Activated CD4-positive, alpha-beta T cell treated with anti-CD3 and anti-CD28 coated beads, Interleukin-2, Interleukin-4, amounts not matched to agents 100 ng/mL and 50 ng/mL, durations not matched to agents 16 hours and 8 hours (primary cell): ENCODE measurements at regions not wholly inside any gene's neighbourhood (a gene's known extent, or its start where the extent isn't known, plus 50 kb on each side); places are given as distances from the start of the nearest gene placed in this dataset.

Experiments used
- DNase-seq: peaks from one replicate; pipeline ENCODE4 v3.0.0-alpha.2; 2020; ENCODE audit warnings: low spot score

DNA sequence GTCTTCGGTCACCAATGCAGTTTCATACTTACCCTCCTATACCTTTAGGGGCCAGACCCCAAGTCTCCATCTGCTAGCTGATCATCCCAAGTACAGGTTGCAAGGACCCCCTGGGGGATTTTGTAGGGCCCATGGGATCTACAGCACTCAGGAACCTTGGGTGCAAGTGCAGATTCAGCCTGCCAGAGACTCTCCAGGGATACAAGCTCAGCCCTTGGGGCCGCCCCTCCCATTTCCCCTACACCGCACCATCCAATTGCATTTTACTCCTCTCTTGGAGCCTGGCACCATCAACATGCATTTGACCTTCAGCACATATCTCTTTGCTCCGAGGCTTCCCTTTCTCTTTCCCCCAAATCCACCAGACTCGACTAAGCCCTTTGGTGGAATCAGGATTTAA is 154.7 kb upstream of the ZNF536 start:
- no peak for DNase-seq

DNA sequence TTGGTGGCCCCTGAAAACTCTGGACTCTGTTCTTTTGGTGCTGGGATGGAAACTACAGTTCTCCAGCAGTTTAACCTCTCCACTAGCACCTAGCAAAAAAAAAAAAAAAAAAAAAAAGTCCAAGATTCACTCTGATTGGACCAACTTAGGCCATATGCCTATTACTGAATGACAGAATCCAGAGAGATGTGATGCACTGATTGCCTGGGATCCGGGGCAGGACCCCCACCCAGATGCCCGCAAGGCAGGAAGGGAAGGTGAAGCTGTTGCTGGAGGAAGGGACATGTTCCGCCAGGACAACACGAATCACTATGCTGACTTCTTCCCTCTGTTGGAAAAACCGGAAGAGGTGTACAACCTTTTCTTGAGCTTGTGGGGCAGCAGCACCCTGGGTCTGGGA is 152.5 kb upstream of the ZNF536 start:
- DNase-seq: no peak

DNA sequence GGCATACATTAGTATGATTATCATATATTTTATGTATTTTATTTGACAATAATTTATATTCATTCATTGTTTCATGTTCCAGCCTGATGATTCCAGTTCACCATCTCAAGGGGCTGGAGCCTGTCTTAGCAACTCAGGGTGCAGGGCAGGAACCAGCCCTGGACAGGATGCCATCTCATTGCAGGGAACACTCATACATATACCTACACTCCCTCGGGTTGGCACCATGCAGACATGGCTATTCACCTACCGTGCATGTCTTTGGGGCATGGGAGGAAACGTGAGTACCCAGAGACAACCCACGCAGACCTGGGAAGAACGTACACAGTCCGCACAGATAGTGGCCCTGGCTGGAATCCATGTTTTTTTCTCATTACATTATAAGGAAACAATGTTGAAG is 151.0 kb upstream of the ZNF536 start:
- no peak for DNase-seq

DNA sequence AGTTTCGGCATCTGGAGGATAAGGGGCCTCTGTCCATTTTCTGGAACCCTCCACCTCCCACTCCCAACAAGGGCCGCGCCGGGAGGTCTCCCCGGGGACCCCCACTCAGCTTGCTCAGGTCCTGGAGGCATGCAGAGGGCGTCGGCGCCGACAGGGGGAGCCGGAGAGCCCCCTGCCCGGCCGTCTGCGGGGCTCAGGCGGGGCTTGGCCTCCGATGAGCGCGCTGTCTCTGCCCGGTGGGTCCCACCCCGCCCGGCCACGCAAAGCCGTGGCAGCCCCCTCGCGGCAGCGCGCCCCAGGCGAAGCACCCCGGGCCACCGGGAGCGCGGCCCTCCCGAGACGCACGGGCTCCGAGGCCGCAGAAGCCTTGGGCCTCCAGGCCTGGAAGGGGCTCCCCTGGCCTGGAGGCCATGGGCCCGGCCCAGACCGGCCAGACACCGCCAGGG is 149.7 kb upstream of the ZNF536 start:
- peak; percentile 20 for DNase-seq

DNA sequence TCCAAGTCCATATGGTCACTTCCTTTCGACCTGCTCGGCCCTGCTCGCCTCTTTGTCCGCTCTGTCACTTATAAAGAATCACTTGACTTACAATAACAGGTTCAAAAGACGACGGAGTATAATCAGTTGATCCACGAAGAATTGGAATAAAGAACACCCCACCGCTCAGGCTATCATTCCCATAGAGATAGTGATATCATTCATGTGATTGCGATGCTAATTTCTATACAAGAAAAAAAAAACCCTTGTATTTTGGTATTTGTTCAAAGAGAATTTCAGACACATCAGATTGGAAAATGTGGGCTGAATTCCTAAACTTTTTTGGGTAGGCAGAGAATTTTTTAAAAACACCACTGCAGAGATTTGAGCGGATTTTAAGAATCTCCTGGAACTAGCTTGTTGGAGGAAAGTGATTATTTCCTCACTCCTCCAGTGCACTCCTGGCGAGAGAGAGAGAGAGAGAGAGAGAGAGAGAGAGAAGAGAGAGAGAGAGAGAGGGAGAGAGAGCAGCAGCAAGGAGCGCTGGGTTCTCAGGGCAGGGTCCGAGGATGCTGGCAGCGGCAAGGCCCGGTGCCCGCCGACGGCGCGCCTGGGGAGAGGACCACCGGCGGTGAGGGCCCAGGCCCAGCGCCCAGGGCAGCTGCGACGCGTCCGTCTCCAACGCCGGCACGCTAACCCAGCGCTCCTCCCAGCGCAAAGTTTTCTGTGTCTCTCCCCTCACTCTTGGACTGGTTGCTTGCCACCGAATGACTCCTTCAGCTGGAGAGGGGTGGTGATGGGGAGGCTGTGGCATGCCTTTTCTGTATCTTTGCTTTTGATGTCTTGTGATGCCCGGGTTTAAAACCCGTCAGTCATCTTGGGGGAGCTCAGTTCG is 149.0 kb upstream of the ZNF536 start:
- DNase-seq: no peak

DNA sequence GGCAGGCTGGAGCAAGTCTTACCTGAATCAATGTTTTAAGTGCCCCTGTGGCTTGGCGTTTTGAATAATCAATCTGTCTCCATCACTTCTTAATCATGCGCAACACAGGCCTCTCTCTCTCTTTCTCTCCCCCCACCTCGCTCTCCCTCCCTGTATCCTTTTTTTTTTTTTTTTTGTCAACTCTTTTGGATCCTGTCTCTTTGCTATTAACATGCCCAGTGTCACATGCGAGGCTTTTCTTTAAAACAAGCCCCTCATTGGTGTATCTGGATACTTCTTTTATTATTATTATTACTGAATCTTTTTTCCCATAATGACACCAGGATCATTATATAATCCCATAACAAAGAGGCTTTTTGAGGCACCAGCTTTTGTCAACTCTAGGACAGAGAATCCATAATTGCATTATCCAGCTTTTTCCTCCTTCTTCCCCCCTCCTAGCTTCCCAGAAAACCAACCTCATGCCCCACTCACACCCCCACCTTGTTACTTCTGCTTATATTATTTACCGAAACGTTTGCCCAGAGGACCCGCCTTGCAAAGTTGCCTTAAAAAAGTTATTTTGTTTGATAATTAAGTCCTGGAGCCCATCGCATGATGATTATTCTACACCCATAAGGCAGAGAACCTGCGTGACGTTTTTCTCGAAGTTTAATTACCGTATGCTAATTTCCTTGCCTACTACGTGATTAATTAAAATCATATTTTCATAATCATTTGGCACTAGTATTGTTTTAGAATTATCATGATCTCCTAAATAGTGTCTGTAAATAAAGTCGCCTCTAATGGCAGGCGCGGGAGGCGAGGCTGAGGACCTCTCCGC is 148.1 kb upstream of the ZNF536 start:
- DNase-seq: no peak

DNA sequence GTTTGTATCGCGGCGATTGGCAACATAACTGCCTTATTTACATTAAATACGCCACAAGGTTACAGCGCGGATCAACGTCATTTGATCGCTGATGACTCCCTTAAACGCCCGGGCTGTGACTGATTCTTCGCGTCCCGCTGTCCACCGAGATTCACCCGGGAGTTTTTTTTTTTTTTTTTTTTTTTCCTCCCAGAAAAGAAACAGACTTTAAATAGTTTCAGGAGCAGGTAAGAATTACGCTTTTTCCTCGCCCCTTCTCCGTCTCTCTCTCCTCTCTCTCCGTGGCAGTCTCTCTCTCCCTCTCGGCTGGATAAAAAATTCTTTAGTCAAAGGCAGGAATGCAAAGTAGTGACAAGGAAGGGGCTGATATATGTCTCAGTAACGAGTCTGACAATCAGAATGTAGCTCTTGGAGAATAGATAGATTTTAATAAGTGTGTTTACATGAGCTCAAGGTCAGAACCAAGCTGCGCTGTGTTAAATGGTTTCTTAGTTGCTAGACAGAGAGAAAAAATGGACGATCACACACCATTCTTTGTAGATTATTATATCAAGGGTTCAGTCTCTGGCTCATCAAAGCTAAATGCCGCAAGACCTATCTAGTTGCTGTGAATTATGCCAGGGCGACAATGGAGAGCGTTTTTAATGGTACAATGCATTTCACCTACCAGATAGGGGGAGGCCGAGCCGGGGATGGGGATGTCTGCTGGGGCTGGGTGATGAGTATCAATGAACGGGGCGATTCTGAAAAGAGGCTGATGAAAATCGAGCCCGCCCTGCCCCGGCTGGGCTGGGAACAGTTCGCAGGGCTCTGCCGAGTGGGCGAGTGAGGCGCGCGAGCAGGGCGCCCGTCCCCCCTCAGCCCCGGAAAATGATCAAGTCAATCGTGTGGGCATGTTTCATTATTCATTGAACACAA is 147.2 kb upstream of the ZNF536 start:
- DNase-seq: no peak

DNA sequence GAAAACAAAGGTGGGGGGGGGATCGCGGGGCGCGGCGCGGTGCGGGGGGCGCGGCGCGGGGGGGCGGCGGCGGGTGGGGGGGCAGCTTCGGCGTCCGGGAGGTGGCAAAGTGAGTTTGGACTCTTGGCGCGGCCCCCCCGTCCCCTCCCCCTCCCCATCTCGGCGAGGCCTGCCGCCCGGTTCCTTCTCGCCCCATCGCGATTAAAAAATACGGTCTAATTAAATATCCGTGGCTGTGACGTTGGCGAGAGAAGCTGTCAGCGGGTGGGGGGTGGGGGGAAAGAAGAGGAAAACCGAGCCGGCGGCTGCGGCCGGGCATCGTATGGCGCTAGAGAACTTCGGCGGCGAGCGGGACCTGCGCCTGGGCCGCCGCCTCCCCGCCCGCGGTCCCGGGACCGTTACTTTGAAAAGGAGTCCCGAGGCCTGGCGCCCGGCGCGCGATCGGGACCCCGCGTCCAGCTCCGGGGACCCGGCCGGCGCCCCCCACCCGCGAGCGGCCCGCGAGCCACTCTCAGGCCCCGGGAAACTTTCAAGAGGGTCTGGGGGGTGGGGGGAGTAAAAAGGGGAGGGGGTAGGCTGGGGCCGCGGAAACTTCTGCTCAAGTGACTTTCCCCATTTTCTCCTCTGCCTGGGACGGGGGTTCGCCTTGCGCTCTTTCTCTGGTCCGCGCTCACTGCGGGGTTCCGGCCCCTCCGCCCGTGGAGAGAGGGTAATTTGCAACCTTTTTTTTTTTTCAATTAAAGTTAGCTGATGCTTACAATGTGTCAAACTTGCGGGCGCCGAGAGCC is 146.3 kb upstream of the ZNF536 start:
- no peak for DNase-seq

DNA sequence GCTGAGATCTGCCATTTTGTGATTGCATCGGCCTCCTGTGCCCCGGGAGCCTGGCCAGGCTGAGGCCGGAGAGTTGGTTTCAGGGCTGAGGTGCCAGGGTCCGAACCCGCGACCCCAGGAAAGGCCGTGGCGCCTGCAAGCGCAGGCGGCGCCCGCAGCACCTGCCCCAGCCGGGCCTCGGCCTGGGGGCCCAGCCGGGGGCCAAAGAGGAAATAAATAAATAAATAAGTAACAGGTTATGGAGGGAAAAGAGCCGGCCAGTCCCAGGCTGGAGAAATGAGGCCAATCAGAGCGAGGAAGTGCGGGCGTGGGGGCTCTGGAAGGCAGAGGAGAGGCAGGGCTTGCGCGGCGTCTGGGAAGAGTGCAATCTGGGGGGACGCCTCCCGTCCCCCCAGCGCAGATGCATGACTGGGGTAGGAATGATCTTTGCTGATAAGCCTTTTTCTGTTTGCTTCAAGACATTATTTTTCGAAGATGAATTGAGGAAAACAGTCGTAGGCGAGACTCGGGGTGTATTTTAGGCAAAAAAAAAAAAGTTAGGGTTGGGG is 145.6 kb upstream of the ZNF536 start:
- DNase-seq: no peak

DNA sequence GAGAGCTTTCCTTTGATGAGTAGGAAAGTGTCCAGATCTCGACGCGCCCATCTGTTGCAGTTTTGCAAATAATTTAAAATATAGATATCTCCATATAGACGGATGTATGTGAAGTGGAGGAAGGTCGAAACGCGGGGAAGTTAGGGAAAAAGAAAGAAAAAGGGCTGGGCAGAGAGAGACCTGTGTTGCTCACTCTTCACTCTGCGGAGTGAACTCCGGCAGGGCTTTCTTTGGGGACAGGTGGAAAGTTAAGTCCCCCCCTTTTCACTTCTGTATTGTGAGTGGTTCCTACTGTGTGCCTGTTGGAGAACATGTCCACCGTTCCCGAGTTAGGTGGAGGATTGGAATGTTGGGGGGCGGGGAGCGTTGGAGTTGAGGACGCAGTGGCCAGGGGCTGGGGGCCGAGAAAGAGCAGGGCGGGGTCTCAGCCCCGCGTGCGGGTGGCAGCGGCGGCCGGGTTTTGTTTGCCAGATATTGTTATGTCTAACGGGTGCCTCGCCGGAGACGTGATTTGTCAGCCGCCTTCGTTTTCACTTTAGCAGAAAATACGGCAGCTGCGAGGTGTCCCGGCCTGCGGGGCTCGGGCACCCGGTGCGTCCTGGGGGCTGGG is 145.1 kb upstream of the ZNF536 start:
- no peak for DNase-seq

DNA sequence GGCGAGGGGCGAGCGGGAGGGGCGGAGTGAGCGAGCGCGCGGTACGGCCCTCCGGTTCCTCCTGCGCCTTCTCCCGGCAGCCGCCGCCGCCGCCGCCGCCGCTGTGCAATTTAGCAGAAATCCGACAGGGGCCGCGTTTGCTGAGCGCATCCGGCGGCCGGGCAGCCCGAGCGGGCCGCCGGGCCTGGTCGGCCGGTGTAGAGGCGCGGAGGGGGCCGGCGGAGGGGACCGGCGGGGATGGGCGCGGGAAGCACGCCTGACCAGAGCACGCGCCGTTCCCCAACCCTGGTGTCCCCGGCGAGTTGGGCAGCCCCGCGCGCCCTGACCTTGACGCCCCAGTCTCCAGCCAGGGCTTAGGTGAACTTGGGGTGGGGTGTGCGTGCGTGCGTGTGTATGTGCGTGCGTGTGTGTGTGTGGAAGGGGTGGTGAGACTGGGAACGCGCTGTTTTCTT is 144.5 kb upstream of the ZNF536 start:
- DNase-seq: peak; percentile 55

DNA sequence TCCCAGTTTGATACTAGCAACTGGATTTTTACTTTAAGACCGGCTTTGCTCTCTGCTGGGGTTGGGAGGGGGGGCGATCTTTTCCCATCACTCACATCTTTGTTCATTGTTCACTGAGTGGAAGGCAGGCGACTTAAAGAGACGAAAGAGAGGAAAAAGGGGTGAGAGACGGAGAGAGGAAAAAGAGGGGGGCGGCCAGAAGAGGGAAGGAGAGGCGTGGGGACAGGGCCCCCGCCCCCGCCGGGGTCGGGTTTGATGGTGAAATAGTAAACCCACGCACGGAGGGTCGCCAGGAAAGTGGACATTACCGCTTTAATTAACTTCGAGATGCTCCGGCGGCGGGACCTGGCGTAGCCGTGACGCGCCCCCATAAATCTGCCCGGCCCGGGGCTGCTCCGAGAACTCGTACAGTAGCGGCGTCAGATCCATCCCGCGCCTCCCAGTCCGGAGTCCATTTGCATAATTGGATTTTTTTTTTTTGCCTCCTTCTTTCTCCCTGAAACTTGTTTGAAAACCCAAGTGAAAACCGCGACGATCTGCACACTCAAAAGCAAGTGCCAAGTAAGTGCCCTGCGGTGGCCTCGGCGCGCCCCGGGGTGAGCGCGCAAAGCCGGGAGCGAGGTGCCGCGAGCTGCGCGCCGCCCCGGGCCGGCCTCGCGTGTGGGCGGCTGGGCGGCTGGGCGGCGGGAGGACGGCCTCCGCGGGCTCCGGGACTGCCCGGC is 143.9 kb upstream of the ZNF536 start:
- no peak for DNase-seq

DNA sequence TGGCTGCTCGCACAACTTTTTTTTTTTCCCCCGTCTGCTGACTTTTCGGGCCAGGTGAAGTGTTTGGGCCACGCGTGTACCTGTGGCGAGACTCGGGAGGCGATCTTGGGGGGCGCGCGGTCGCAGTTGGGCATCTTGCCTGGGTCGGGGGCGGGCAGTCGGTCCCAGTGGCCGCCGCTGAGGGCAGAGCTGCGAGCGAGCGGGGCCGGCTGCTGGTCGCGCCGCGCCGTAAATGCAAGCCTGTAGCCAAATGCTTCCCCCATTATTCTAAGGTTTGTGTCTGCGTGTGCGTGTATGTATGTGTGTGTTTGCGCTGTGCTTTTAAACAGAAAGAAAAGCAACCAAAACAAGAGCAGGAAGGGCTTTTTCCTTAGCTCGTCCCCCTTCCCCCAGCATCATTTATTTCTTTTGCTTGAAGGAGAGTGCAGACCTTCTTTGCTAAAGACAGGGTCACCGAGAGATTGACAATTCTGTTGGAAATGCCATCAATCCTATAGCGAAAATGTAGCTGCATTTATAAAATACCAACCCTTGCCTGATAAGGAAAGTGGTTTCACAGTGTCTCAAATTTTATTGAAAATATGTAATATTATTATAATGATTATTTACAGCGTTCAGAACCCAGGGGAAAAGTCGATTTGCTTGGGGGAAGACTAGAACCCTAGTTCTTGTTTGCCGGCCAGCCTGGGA is 143.2 kb upstream of the ZNF536 start:
- no peak for DNase-seq

DNA sequence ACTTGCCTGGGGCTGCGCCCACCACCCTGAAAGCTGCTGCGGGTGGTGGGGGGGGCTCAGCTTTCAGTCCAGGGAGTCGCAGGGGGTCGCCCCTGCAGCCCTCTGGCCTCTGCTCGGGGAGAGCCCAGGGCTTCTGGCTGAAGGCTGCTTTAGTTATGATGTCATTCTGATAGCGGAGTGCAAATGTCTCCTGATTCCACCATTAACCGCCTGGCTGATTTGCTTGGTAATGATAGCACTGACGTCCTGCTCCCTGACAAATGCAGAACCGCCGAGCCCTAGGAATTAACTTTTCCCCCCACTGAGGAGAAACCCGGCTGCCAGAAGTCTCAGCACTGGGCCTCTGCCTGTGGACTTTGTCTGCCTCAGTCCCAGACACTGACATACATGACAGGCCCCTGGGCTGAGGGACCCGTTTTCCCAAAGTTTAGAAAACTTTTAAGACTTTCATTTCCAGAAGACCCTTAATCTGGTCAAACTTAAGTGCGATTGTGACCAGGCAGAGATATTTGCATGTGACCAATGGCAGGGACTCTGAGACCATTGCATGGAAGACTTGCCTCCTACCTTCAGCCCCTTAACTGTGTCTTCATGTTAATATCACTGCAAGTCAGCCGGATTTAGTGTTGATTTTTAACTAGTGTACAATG is 142.5 kb upstream of the ZNF536 start:
- no peak for DNase-seq

DNA sequence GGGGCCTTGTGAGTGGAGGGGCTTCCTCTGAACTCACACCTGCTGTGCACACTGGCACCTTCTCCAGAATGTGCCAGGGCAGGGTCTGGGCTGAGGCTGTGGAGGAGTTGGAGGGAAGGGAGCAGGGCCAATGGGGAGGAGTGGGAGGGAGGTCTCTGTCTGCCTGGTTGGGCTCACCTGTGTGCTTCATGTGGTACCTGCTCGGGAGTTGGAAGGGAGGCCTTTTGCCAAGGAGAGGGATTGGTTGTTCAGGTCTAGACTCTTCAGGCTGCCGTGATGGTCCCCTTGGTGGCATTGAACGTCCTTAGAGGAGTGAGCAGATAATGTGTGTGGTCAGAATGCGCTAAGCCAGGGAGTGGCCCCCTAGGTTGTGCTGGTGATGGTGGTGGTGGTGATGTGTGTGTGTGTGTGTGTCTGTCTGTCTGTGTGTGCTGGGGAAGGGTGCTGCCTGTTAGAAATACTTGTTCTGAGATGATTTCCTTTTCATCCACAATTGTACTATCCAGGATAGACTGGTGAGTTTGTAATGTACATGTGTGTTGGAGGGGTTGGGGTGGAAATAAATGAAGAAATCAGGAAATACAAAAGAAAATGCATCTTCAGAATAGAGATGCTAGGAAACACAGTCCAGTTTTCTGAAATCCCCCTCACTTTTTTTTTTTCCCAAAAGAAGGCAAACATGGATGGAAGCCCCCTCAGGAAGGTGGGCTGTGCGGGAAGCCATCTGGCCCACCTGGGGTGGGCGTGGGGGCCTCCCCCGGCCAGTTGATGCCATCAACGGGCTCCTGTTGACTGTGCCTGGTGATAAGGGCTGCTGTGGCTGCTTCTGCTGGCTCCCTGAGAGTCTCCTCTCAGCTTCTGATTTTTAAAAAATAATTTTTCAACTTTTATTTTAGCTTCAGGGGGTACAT is 140.5 kb upstream of the ZNF536 start:
- DNase-seq: no peak

DNA sequence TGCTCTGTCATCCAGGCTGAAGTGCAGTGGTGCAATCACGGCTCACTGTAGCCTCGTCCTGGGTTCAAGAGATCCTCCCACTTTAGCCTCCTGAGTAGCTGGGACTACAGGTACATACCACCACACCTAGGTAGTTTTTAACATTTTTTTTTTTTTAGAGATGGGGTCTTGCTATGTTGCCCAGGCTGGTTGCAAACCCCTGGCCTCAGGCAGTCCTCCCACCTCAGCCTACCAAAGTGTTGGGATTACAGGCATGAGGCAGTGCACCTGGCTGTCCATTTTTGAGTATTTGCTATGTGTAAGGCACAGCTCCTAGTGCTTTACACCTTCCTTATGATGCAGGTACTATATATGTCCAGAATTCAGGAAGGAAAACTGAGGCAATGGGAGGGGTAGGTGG is 138.8 kb upstream of the ZNF536 start:
- DNase-seq: no peak

DNA sequence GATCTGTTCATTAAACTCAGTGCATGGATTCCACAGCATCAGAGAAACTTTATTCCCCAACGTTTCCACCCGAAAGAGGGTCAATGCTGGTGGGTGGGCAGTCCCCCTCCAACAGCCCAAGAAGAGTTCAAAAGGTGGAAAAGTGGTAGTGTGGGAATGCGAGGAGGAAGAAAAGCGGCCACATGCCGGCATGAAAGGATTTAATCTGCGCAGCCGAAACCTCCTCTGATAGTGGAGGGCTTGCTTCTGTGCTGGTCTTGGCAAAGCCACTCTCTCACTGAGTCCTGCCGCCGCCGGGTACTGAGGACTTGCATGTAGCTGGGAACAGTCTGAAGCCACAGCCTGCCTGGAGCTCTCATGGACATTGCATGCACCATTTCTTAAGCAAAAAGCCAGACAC is 136.2 kb upstream of the ZNF536 start:
- DNase-seq: no peak

DNA sequence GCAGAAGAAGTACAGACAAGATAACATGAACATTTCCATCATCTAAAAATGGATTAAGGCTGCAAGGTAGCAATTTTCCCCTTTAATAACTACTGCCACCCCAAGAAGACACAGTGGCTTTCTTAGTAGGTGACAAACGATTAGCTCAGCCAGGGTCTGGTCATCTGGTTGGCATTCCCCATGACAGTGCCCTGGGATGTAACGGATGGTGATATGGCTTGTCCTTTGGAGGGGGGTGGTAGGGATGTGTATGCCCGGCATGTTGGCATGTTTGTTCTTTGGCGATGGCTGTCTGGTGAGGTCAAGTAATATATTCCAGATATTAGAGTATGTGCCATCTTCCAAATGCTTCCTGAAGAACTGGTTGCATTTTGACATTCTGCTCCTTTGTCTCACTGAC is 135.6 kb upstream of the ZNF536 start:
- DNase-seq: no peak
